ENCODE measurements at regions not wholly inside any gene's neighbourhood (a gene's known extent, or its start where the extent isn't known, plus 50 kb on each side); places are given as distances from the start of the nearest gene placed in this dataset.

- no peak overlapping the region for H3K4me2 ChIP-seq (ENCODE audit: low read length)
These were observed 56.7 kb upstream of the RBPJ start for GRCh38 chr4:26264109-26264508.

GRCh38 chr4:26267087-26267486 is 53.7 kb upstream of the RBPJ start:
- Histone ChIP-seq H3K4me2 (ENCODE audit: low read length) (no peak overlapping the region), H3K27me3 (ENCODE audit: control insufficient read depth, insufficient read depth, low read length) (no peaks in the 10 kb centered on the region), H3K36me3 (ENCODE audit: insufficient read depth, low read length) (no peaks in the 10 kb centered on the region), H3K9me3 (replicated peaks; ENCODE audit: low read length) (no peaks in the 10 kb centered on the region), H3K4me3 (ENCODE audit: low read length) (no peak overlapping the region), H3K4me1 (ENCODE audit: control insufficient read depth, insufficient read depth, low read length) (no peaks in the 10 kb centered on the region), H3K9ac (ENCODE audit: low read depth, low read length) (no peak overlapping the region)

More at GRCh38 chr4:26264109-26264508, 56.7 kb upstream of the RBPJ start:
- H3K27me3 ChIP-seq (ENCODE audit: control insufficient read depth, insufficient read depth, low read length) = peaks cover 3% of the 10 kb centered on the region
- no peak overlapping the region for H3K4me3 ChIP-seq (ENCODE audit: low read length)
- H3K9ac ChIP-seq (ENCODE audit: low read depth, low read length) = no peak overlapping the region
- no peaks in the 10 kb centered on the region for H3K36me3 ChIP-seq (ENCODE audit: insufficient read depth, low read length)
- no peaks in the 10 kb centered on the region for H3K9me3 ChIP-seq (replicated peaks; ENCODE audit: low read length)
- no peaks in the 10 kb centered on the region for H3K4me1 ChIP-seq (ENCODE audit: control insufficient read depth, insufficient read depth, low read length)

GRCh38 chr4:26268246-26268645 is 52.6 kb upstream of the RBPJ start:
- no peaks in the 10 kb centered on the region for H3K4me1 ChIP-seq (ENCODE audit: control insufficient read depth, insufficient read depth, low read length)
- no peak overlapping the region for H3K4me2 ChIP-seq (ENCODE audit: low read length)
- H3K27me3 ChIP-seq (ENCODE audit: control insufficient read depth, insufficient read depth, low read length) = no peaks in the 10 kb centered on the region
- no peak overlapping the region for H3K4me3 ChIP-seq (ENCODE audit: low read length)
- no peaks in the 10 kb centered on the region for H3K9me3 ChIP-seq (replicated peaks; ENCODE audit: low read length)
- H3K9ac ChIP-seq (ENCODE audit: low read depth, low read length) = no peak overlapping the region
- no peaks in the 10 kb centered on the region for H3K36me3 ChIP-seq (ENCODE audit: insufficient read depth, low read length)

- H3K9me3 ChIP-seq (replicated peaks; ENCODE audit: low read length) = no peaks in the 10 kb centered on the region
- H3K9ac ChIP-seq (ENCODE audit: low read depth, low read length) = no peak overlapping the region
- no peaks in the 10 kb centered on the region for H3K36me3 ChIP-seq (ENCODE audit: insufficient read depth, low read length)
- no peaks in the 10 kb centered on the region for H3K4me1 ChIP-seq (ENCODE audit: control insufficient read depth, insufficient read depth, low read length)
- H3K4me2 ChIP-seq (ENCODE audit: low read length) = no peak overlapping the region
- H3K27me3 ChIP-seq (ENCODE audit: control insufficient read depth, insufficient read depth, low read length) = no peaks in the 10 kb centered on the region
- H3K4me3 ChIP-seq (ENCODE audit: low read length) = no peak overlapping the region
These were observed 51.8 kb upstream of the RBPJ start for GRCh38 chr4:26269038-26269437.

Data from skeletal muscle satellite cell (primary cell).